CD4-positive, alpha-beta T cell treated with Interleukin-15 for 4 hours (primary cell): ENCODE measurements at regions not wholly inside any gene's neighbourhood (a gene's known extent, or its start where the extent isn't known, plus 50 kb on each side); places are given as distances from the start of the nearest gene placed in this dataset.

Source experiments
- DNase-seq: peaks from one replicate; pipeline ENCODE4 v3.0.0-alpha.2; 2020; ENCODE audit warnings: low spot score

- DNase-seq, result no peak
Observed at GRCh38 chr15:38647683-38648082, 83.1 kb upstream of the RASGRP1 start.

- DNase-seq, result no peak
Observed at GRCh38 chr15:38648121-38648843, 83.7 kb upstream of the RASGRP1 start.

- no peak for DNase-seq
Observed at GRCh38 chr15:38650384-38650783, 85.8 kb upstream of the RASGRP1 start.

GRCh38 chr15:38650936-38651327 is 86.3 kb upstream of the RASGRP1 start:
- DNase-seq, result no peak

- DNase-seq, result peak; percentile 79
Observed at GRCh38 chr15:38651328-38652038, 86.9 kb upstream of the RASGRP1 start.

- DNase-seq, result no peak
Observed at GRCh38 chr15:38652183-38652794, 87.7 kb upstream of the RASGRP1 start.

- DNase-seq, result peak; percentile 90
Observed at GRCh38 chr15:38652998-38653397, 88.4 kb upstream of the RASGRP1 start.

- no peak for DNase-seq
Observed at GRCh38 chr15:38658431-38658830, 93.8 kb upstream of the RASGRP1 start.

GRCh38 chr15:38660738-38661137 is 96.1 kb upstream of the RASGRP1 start:
- peak; percentile 68 for DNase-seq

- no peak for DNase-seq
Observed at GRCh38 chr15:38662033-38662802, 97.6 kb upstream of the RASGRP1 start.

- DNase-seq, result no peak
Observed at GRCh38 chr15:38662805-38663204, 98.2 kb upstream of the RASGRP1 start.

- DNase-seq, result no peak
Observed at GRCh38 chr15:38665586-38666305, 101.1 kb upstream of the RASGRP1 start.

- DNase-seq, result no peak
Observed at GRCh38 chr15:38666865-38667510, 102.4 kb upstream of the RASGRP1 start.

- no peak for DNase-seq
Observed at GRCh38 chr15:38667890-38668850, 103.6 kb upstream of the RASGRP1 start.

- no peak for DNase-seq
Observed at GRCh38 chr15:38668898-38669391, 104.3 kb upstream of the RASGRP1 start.

GRCh38 chr15:38670128-38671005 is 105.8 kb upstream of the RASGRP1 start:
- peak; percentile 80 for DNase-seq

- no peak for DNase-seq
Observed at GRCh38 chr15:38671006-38671387, 106.4 kb upstream of the RASGRP1 start.

- peak; percentile 73 for DNase-seq
Observed at GRCh38 chr15:38671675-38672254, 107.2 kb upstream of the RASGRP1 start.
